ENCODE measurements at regions not wholly inside any gene's neighbourhood (a gene's known extent, or its start where the extent isn't known, plus 50 kb on each side); places are given as distances from the start of the nearest gene placed in this dataset.
"Not testable (repeated sequence)": the region's sequence is repeated elsewhere in the genome, so short reads cannot be mapped to it uniquely, and the experiment has no call there.

- DNase-seq, result no peak
Measured at GRCh38 chr12:74018849-74019248, 518.8 kb upstream of the ATXN7L3B start.

- peak; percentile 24 for DNase-seq
Measured at GRCh38 chr12:74021937-74022336, 515.7 kb upstream of the ATXN7L3B start.

GRCh38 chr12:74031045-74031444 is 506.6 kb upstream of the ATXN7L3B start:
- DNase-seq, result no peak

- no peak for DNase-seq
Measured at GRCh38 chr12:74033531-74033930, 504.1 kb upstream of the ATXN7L3B start.

DNA sequence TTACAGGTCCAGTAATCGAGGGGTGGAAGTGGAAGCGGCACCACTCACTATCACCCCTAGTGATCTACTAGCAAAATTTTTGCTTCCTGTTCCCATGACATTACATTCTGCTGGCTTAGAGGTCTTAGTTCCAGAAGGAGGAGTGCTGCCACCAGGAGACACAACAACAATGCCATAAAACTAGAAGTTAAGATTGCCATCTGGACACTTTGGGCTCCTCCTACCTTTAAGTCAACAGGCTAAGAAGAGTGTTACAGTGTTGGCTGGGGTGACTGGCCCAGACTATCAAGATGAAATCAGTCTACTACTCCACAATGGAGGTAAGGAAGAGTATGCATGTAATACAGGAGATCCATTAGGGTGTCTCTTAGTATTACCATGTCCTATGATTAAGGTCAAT is 498.5 kb upstream of the ATXN7L3B start:
- DNase-seq, result not testable (repeated sequence)

DNA sequence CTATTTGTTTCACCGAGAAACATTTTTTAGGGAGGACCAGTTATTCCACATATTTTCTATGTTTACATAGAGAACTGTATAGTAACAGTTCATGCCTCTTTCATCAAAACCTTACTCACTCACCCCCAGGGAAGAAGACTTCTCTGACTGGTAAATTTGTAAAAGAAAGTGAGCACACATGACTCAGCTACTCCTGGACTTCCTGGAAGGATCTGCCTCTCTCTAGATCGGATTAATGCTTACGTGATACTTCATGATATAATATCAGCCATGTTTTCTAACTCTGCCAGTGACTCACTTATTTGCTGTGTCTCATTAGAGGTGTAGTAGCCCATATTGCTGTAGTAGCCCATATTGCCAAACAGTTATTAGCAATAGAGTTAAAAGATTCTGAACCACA is 494.3 kb upstream of the ATXN7L3B start:
- DNase-seq, result peak; percentile 71

- no peak for DNase-seq
Measured at GRCh38 chr12:74049348-74049747, 488.3 kb upstream of the ATXN7L3B start.

DNA sequence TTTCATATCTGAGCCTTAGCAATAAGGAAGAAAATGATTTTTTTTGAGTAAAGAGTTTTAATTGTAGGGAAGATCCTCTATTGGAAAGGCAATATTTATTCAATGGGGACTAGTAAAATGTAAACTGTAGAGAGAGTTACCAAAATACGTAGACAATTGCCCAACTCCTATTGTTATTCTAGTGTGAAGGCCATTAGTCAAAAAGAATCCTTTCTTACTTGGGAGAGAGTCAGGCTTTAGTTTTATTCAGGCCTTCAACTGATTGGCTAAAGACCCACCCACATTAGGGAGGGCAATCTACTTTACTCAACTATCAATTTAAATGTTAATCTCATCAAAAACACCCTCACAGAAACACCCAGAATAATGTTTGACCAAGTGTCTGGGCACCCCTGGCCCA is 485.8 kb upstream of the ATXN7L3B start:
- DNase-seq, result no peak

DNA sequence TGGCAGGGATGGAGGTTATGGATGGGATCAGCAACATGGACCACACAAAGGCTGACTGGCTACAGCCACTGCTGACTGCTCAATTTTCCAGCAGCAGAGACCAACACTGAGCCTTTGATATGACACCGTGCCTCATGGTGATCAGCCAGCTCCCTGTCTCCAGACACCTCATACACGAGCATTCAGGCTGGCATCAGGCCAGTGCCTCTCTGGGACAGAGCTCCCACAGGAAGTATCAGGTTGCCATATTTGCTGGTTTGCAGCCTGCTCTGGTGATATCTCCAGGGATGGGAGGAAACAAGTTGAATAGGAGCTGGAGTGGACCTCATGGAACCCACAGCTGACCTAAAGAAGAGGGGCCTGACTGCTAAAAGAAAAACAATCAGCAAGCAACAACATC is 471.2 kb upstream of the ATXN7L3B start:
- DNase-seq, result no peak

- no peak for DNase-seq
Measured at GRCh38 chr12:74071182-74071581, 466.5 kb upstream of the ATXN7L3B start.

DNA sequence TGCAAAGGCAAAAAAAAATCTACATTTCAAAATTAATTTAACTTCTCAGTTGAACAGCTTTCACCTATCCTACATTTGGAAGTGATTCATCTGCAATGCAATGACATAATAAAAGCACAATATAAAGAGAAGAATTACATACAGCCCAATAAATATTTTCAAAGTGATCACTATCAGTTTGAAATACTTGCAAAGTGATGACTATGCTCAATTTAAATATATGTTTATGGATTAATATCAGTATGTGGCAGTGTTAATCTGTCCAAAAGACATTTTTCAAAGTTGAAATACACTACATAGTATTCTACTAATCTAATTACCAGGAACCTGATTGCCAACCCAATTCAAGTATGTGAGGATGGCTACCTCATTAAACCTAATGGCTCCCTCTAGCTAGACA is 460.7 kb upstream of the ATXN7L3B start:
- no peak for DNase-seq

GRCh38 chr12:74105434-74105833 is 432.2 kb upstream of the ATXN7L3B start:
- DNase-seq, result no peak

DNA sequence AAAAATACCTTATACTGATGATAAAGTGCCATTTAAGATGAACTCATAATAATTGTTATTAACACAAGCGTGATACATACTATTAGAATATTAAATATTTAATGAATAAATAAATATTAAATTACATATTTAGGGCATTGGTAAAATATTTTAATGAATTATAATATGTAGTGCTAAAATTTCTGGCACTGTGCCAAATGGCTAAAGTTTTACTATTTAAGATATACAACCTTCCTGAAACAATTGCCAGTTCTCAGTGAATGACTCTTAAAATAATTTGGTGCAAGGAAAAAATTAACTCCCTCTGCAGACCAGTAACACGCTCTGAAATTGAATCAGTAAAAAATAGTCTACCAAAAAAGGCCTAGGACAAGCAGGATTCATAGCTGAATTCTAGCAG is 428.9 kb upstream of the ATXN7L3B start:
- DNase-seq, result no peak

DNA sequence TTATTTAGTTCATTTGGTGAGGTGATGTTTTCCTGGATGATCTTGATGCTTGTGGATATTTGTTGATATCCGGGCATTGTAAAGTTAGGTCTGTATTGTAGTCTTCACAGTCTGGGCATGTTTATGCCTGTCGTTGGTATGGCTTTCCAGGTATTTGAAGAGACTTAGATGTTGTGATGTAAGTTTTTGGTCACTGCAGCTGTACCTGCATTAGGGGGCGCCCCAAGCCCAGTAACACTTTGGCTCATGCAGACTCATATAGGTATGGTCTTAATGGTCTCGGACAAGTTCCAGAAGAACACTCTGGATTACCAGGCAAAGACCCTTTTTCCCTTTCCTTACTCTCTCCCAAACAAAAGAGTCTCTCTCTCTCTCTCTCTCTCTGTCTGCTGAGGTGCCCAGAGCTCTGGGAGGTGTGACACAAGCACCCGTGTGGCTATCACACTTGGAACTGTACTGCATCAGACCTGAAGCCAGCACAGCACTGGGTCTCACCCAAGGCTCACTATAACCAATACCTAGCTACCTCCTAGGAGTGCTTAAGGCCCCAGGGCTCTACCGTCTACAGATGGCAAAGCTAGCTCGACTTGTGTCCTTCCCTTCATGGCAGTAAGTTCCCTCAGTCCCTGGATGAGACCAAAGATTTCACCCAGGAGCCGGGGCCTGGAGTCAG is 425.8 kb upstream of the ATXN7L3B start:
- DNase-seq, result no peak

GRCh38 chr12:74119811-74120362 is 417.7 kb upstream of the ATXN7L3B start:
- DNase-seq, result no peak

GRCh38 chr12:74120644-74121043 is 417.0 kb upstream of the ATXN7L3B start:
- no peak for DNase-seq

GRCh38 chr12:74129702-74130101 is 407.9 kb upstream of the ATXN7L3B start:
- no peak for DNase-seq

DNA sequence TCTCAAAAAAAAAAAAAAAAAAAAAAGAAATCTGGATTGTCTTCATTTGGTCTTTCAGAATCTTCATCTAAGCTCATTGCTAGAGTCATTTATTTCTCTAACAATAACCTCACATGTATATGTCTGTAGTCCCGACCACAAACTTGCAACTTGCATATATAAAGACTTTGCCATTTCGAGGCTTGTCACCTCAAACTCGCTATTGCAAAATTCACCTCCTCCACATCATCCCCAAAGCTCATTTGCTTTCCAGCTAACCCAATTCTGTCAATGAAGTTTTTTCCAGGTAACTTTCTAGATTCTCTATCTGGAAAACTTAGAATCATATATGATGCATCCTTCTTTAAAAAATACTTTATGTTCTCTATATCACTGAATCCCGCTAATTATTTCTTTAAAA is 393.2 kb upstream of the ATXN7L3B start:
- DNase-seq, result no peak

DNA sequence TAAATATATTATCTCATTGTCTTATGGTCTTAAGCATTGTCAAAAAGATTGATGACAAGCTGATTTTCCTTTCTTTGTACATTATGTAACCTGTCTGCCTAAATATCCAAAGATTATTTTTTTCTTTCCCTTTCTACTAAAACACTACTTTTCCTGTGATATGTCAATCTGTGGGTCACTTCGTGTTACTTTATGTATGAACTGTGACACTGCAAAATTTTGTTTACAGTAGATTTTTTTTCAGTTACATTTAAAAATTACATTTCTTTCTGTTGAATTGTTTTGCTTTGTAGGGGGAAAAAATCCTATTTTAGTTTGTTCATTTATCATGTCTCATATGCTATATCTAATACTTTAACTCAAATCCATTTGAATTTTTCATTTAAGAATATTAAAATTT is 392.3 kb upstream of the ATXN7L3B start:
- DNase-seq, result no peak

DNA sequence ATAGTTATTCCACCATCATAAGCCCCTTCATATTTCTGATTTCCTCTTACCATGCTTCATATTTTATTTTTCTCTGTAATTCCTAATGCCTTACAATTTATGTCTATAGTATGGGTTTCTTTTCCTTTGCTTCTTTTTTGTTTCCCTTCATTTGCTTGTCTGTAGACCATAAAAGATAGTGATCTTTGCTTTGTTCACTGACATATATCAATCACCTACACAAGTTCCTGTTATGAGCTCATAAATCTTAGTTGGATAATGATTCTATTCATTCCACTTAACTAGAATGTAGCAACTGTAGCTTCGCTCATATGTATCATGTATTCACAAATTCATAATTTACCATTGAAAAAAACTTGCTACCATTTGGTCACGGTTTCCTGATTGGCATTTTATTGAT is 388.8 kb upstream of the ATXN7L3B start:
- no peak for DNase-seq

DNA sequence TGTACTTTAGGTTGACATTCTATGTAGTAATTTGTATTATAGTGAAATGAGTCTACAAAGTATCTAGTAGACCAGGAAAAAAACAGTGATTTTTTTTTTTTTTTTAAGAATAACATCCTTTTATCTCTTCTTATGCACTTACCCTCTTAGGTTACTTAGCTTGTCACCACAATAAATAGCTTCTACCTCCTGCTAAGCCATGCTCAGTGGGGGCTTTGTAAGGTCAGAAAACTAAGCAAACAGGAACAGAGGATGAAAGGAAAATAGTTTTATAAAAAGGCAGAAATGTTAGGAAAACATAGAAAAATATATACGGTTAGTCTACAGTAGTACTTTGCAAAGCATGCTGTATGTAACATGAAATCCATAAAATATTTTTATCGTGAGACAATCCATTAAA is 385.3 kb upstream of the ATXN7L3B start:
- DNase-seq, result no peak

- DNase-seq, result no peak
Measured at GRCh38 chr12:74166096-74166495, 371.5 kb upstream of the ATXN7L3B start.

- no peak for DNase-seq
Measured at GRCh38 chr12:74169607-74170006, 368.0 kb upstream of the ATXN7L3B start.

DNA sequence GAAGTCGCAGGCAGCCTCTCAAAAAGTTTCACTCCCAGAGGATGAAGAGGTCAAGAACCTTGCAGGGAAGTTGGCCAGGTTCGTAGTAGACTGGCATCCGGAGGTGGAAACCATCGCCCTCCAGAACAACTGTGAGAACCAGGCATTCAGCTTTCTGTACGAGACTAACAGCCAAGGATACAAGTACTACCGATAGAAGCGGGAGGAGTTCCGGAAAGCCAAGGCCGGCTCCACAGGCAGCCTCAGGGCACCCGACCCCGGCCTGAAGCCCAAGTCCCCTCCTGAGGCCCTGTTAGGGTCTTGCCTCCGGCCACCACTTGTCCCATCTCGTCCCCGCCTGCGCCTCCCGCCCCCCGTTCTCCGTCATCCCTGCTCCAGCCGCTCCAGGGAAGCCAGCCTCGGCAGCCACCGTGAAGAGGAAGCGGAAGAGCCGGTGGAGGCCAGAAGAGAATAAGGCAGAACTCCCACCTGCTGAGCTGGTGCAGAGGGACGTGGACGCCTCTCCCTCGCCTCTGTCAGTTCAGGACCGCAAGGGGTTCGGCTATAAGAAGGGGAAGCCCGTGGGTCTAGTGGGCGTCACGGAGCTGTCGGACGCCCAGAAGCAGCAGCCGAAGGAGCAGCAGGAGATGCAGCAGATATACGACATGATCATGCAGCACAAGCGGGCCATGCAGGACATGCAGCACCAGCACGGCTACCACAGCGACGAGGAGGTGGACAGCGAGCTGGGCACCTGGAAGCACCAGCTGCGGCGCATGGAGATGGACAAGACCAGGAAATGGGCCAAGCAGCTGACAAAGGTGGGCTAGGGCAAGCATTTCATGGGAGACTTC is 366.8 kb upstream of the ATXN7L3B start:
- DNase-seq, result no peak
